A673 (cell line): ENCODE measurements at regions not wholly inside any gene's neighbourhood (a gene's known extent, or its start where the extent isn't known, plus 50 kb on each side); places are given as distances from the start of the nearest gene placed in this dataset.

Experiments used
- EZH2 ChIP-seq: fragments of 200-600 bp; sonication (generic); IDR thresholded peaks from 2 replicates; pipeline ENCODE4 v1.6.1; 2017; ENCODE audit warnings: borderline replicate concordance, low read depth, mild to moderate bottlenecking, mixed read lengths, antibody characterized with exemption, low read length; ENCODE audit not compliant: poor library complexity, severe bottlenecking
- TF ChIP-seq, protein P1 (sequence below): fragments of 300-800, 200-600 bp; sonication (generic); conservative IDR thresholded peaks from 2 replicates; pipeline ENCODE4 v1.5.1; 2017; ENCODE audit warnings: low read depth, mild to moderate bottlenecking, antibody characterized with exemption, low read length, moderate library complexity, mixed read lengths

DNA sequence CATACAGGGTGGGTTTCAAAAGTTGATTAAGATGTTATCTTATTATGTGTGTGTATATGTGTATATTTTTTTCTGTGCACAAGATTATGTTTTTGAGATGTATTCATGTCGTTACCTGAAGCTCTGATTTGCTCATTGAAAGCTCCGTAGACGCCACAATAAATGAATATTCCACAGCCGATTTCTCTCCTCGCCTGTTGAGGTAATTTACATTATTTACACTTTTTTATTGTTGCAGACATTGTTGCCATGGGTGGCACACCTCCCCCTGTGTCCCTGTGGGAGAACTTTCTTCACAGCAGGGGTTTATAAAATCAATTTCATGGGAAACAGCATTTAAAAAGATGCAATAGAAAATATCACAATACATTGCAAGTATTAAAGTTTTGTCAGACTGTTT, 100.6 kb downstream of the GLI2 start:
- TF ChIP-seq, protein P1, sequence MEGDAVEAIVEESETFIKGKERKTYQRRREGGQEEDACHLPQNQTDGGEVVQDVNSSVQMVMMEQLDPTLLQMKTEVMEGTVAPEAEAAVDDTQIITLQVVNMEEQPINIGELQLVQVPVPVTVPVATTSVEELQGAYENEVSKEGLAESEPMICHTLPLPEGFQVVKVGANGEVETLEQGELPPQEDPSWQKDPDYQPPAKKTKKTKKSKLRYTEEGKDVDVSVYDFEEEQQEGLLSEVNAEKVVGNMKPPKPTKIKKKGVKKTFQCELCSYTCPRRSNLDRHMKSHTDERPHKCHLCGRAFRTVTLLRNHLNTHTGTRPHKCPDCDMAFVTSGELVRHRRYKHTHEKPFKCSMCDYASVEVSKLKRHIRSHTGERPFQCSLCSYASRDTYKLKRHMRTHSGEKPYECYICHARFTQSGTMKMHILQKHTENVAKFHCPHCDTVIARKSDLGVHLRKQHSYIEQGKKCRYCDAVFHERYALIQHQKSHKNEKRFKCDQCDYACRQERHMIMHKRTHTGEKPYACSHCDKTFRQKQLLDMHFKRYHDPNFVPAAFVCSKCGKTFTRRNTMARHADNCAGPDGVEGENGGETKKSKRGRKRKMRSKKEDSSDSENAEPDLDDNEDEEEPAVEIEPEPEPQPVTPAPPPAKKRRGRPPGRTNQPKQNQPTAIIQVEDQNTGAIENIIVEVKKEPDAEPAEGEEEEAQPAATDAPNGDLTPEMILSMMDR: no peak
- no peak for TF ChIP-seq EZH2
